Activated T-cell treated with anti-CD3 and anti-CD28 coated beads for 4 hours (primary cell): ENCODE measurements at regions not wholly inside any gene's neighbourhood (a gene's known extent, or its start where the extent isn't known, plus 50 kb on each side); places are given as distances from the start of the nearest gene placed in this dataset.
"Not testable (repeated sequence)": the region's sequence is repeated elsewhere in the genome, so short reads cannot be mapped to it uniquely, and the experiment has no call there.

Experiments used
- DNase-seq: peaks from one replicate; pipeline ENCODE4 v3.0.0-alpha.2; 2020

GRCh38 chr20:56730003-56730402 lies 100.9 kb downstream of the TFAP2C start:
- no peak for DNase-seq

GRCh38 chr20:56730996-56731395 lies 101.9 kb downstream of the TFAP2C start:
- DNase-seq, result no peak

- no peak for DNase-seq
Observed at GRCh38 chr20:56731476-56731875, 102.4 kb downstream of the TFAP2C start.

- no peak for DNase-seq
Observed at GRCh38 chr20:56733967-56734366, 104.9 kb downstream of the TFAP2C start.

- no peak for DNase-seq
Observed at GRCh38 chr20:56735084-56735642, 106.1 kb downstream of the TFAP2C start.

- DNase-seq, result no peak
Observed at GRCh38 chr20:56736285-56736857, 107.3 kb downstream of the TFAP2C start.

GRCh38 chr20:56744325-56744821 lies 115.3 kb downstream of the TFAP2C start:
- DNase-seq, result not testable (repeated sequence)

GRCh38 chr20:56748476-56749377 lies 119.6 kb downstream of the TFAP2C start:
- DNase-seq, result no peak

- no peak for DNase-seq
Observed at GRCh38 chr20:56750430-56750829, 121.3 kb downstream of the TFAP2C start.

GRCh38 chr20:56752274-56752673 lies 123.2 kb downstream of the TFAP2C start:
- DNase-seq, result no peak

- no peak for DNase-seq
Observed at GRCh38 chr20:56755201-56755600, 126.1 kb downstream of the TFAP2C start.

- not testable (repeated sequence) for DNase-seq
Observed at GRCh38 chr20:56756658-56757057, 127.6 kb downstream of the TFAP2C start.

GRCh38 chr20:56758706-56759105 lies 129.6 kb downstream of the TFAP2C start:
- no peak for DNase-seq

GRCh38 chr20:56759741-56760278 lies 130.7 kb downstream of the TFAP2C start:
- no peak for DNase-seq

GRCh38 chr20:56760610-56761009 lies 131.5 kb downstream of the TFAP2C start:
- DNase-seq, result no peak

GRCh38 chr20:56761393-56761792 lies 132.3 kb downstream of the TFAP2C start:
- DNase-seq, result no peak

GRCh38 chr20:56762401-56762800 lies 133.3 kb downstream of the TFAP2C start:
- DNase-seq, result no peak

GRCh38 chr20:56762829-56763228 lies 133.7 kb downstream of the TFAP2C start:
- DNase-seq, result no peak

- no peak for DNase-seq
Observed at GRCh38 chr20:56764671-56765070, 135.6 kb downstream of the TFAP2C start.

- no peak for DNase-seq
Observed at GRCh38 chr20:56765172-56766073, 136.3 kb downstream of the TFAP2C start.

- DNase-seq, result no peak
Observed at GRCh38 chr20:56766528-56766927, 137.4 kb downstream of the TFAP2C start.

- no peak for DNase-seq
Observed at GRCh38 chr20:56769921-56770600, 141.0 kb downstream of the TFAP2C start.
